ENCODE measurements at regions not wholly inside any gene's neighbourhood (a gene's known extent, or its start where the extent isn't known, plus 50 kb on each side); places are given as distances from the start of the nearest gene placed in this dataset.
A peak's percentile ranks its signal among the peaks of the same experiment; 100 is the strongest.

- H3K4me3 ChIP-seq (ENCODE audit: low read length), result no peak overlapping the region
- no peaks in the 10 kb centered on the region for H3K4me1 ChIP-seq (ENCODE audit: insufficient read depth, low read length)
- ChIA-PET POLR2A (no interaction called here), CTCF (no interaction called here)
- H3K27me3 Mint-ChIP-seq, result peaks cover 0 to 1% of the 10 kb centered on the region in 2 donors
- H3K36me3 ChIP-seq (ENCODE audit: insufficient read depth, low read length), result no peaks in the 10 kb centered on the region
- no peaks in the 10 kb centered on the region for H3K27me3 ChIP-seq (ENCODE audit: insufficient read depth, low read length, poor library complexity, severe bottlenecking)
- H3K4me1 Mint-ChIP-seq, result no peaks in the 10 kb centered on the region
- H3K4me3 Mint-ChIP-seq, result no peak overlapping the region
- H3K9me3 Mint-ChIP-seq, result peaks cover 0 to 12% (median 3%) of the 10 kb centered on the region in 5 donors
- no peak overlapping the region for H3K27ac Mint-ChIP-seq
- H3K36me3 Mint-ChIP-seq, result no peaks in the 10 kb centered on the region
- H3K9me3 ChIP-seq (ENCODE audit: low read length), result no peaks in the 10 kb centered on the region
- no peak for DNase-seq
- no peak overlapping the region for H3K27ac ChIP-seq (ENCODE audit: low read depth, low read length)
Measured at GRCh38 chr18:11425211-11425610, 184.2 kb upstream of the SLC35G4 start.

DNA sequence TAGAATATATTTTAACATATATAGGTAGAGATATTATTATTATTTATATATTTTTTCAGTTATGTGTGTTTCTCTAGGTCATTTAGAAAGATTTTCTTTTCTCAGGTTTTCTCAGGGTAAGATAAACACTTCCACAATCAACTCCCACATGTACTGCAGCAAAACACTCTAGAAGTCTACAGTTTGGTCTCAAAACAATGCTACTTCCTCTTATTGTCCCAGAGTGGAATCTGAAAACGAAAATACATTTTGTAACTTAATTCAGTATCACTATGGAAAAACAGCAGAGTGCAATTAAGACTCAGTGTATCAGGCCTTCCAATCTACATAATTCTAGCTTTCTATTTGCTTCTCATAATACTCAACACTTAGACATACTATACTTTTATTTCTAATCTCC, 190.1 kb upstream of the SLC35G4 start:
- Histone ChIP-seq H3K27me3 (ENCODE audit: insufficient read depth, low read length, poor library complexity, severe bottlenecking) (no peaks in the 10 kb centered on the region), H3K4me3 (ENCODE audit: low read length) (no peak overlapping the region), H3K9me3 (ENCODE audit: low read length) (no peaks in the 10 kb centered on the region), H3K27ac (ENCODE audit: low read depth, low read length) (no peak overlapping the region), H3K4me1 (ENCODE audit: insufficient read depth, low read length) (no peaks in the 10 kb centered on the region), H3K36me3 (ENCODE audit: insufficient read depth, low read length) (no peaks in the 10 kb centered on the region)
- CTCF ChIA-PET, result no interaction called here
- no peaks in the 10 kb centered on the region for H3K36me3 Mint-ChIP-seq
- POLR2A ChIA-PET, result no interaction called here
- no peak for DNase-seq
- no peak overlapping the region for H3K4me3 Mint-ChIP-seq
- H3K4me1 Mint-ChIP-seq, result no peaks in the 10 kb centered on the region
- no peak overlapping the region for H3K27ac Mint-ChIP-seq
- H3K27me3 Mint-ChIP-seq, result peaks cover 0 to under 1% of the 10 kb centered on the region in 2 donors
- peaks cover 0 to 12% (median 6%) of the 10 kb centered on the region in 5 donors for H3K9me3 Mint-ChIP-seq

DNA sequence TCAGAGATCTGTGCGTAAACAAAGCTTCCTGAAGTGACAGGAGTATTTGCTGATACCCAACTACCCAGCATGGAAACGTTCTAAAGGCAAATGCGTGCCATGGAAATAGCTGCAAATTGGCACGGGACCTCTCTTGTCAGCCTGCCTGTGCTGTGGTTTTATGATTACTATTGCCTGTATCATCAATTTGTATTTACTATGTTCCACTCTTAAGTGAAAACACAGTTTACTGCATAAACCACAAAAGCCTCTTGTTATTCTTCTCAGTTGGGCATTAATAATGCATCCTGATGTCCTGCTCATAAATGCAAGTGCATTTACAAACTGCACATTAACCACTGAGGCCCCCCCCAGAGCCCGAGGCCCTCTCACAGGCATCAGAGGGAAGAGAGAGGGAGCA, 196.6 kb upstream of the SLC35G4 start:
- no peak overlapping the region for H3K4me3 Mint-ChIP-seq
- Histone ChIP-seq H3K36me3 (ENCODE audit: insufficient read depth, low read length) (no peaks in the 10 kb centered on the region), H3K4me3 (ENCODE audit: low read length) (no peak overlapping the region), H3K27me3 (ENCODE audit: insufficient read depth, low read length, poor library complexity, severe bottlenecking) (no peaks in the 10 kb centered on the region), H3K9me3 (ENCODE audit: low read length) (no peaks in the 10 kb centered on the region), H3K4me1 (ENCODE audit: insufficient read depth, low read length) (no peaks in the 10 kb centered on the region), H3K27ac (ENCODE audit: low read depth, low read length) (no peak overlapping the region)
- H3K27me3 Mint-ChIP-seq, result peaks cover 0 to 7% of the 10 kb centered on the region in 2 donors
- no peaks in the 10 kb centered on the region for H3K36me3 Mint-ChIP-seq
- ChIA-PET POLR2A (no interaction called here), CTCF (no interaction called here)
- DNase-seq, result no peak
- H3K27ac Mint-ChIP-seq, result no peak overlapping the region
- H3K4me1 Mint-ChIP-seq, result no peaks in the 10 kb centered on the region
- peaks cover 0 to 12% (median 0%) of the 10 kb centered on the region in 5 donors for H3K9me3 Mint-ChIP-seq

DNA sequence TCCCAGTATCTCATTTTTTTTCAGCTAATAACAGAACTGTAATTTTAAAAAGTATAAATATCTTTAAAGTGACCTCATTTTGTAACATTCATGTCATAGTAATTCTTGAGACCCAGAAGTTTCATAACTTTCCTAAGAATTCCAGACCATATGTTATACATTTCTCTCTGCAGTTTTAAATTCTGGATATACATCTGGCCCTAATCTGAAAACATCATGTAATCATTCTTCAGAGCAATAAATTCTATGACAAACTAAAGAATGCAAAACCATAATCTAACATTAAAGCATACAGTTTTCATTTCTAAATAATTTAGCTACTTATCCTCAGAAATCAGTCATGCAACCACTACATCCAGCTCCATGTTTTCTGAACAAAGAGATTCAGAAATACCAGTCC, 198.3 kb upstream of the SLC35G4 start:
- no peak overlapping the region for H3K27ac Mint-ChIP-seq
- Histone ChIP-seq H3K36me3 (ENCODE audit: insufficient read depth, low read length) (no peaks in the 10 kb centered on the region), H3K4me1 (ENCODE audit: insufficient read depth, low read length) (no peaks in the 10 kb centered on the region), H3K4me3 (ENCODE audit: low read length) (no peak overlapping the region), H3K27me3 (ENCODE audit: insufficient read depth, low read length, poor library complexity, severe bottlenecking) (no peaks in the 10 kb centered on the region), H3K27ac (ENCODE audit: low read depth, low read length) (no peak overlapping the region), H3K9me3 (ENCODE audit: low read length) (no peaks in the 10 kb centered on the region)
- POLR2A ChIA-PET, result no interaction called here
- DNase-seq, result no peak
- CTCF ChIA-PET, result no interaction called here
- H3K4me1 Mint-ChIP-seq, result no peaks in the 10 kb centered on the region
- no peak overlapping the region for H3K4me3 Mint-ChIP-seq
- H3K9me3 Mint-ChIP-seq, result peaks cover 0 to 6% (median 0%) of the 10 kb centered on the region in 5 donors
- H3K27me3 Mint-ChIP-seq, result peaks cover 0 to 7% of the 10 kb centered on the region in 2 donors
- no peaks in the 10 kb centered on the region for H3K36me3 Mint-ChIP-seq

- Histone ChIP-seq H3K4me3 (ENCODE audit: low read length) (no peak overlapping the region), H3K36me3 (ENCODE audit: insufficient read depth, low read length) (no peaks in the 10 kb centered on the region), H3K9me3 (ENCODE audit: low read length) (no peaks in the 10 kb centered on the region), H3K27me3 (ENCODE audit: insufficient read depth, low read length, poor library complexity, severe bottlenecking) (no peaks in the 10 kb centered on the region), H3K27ac (ENCODE audit: low read depth, low read length) (no peak overlapping the region), H3K4me1 (ENCODE audit: insufficient read depth, low read length) (no peaks in the 10 kb centered on the region)
- Mint-ChIP-seq H3K36me3 (no peaks in the 10 kb centered on the region), H3K27ac (no peak overlapping the region), H3K4me3 (no peak overlapping the region), H3K4me1 (no peaks in the 10 kb centered on the region), H3K27me3 (peaks cover 0 to 1% of the 10 kb centered on the region in 2 donors), H3K9me3 (peaks cover 0 to 4% (median 0%) of the 10 kb centered on the region in 5 donors)
- DNase-seq, result no peak
- CTCF ChIA-PET, result no interaction called here
- POLR2A ChIA-PET, result no interaction called here
Measured at GRCh38 chr18:11408555-11409065, 200.8 kb upstream of the SLC35G4 start.

GRCh38 chr18:11407940-11408339, 201.5 kb upstream of the SLC35G4 start:
- Mint-ChIP-seq H3K9me3 (peaks cover 0 to 8% (median 0%) of the 10 kb centered on the region in 5 donors), H3K4me3 (peak overlapping the region in 1 of 7 donors; percentile 28), H3K36me3 (no peaks in the 10 kb centered on the region), H3K27me3 (no peaks in the 10 kb centered on the region), H3K27ac (no peak overlapping the region), H3K4me1 (no peaks in the 10 kb centered on the region)
- H3K27ac ChIP-seq (ENCODE audit: low read depth, low read length), result no peak overlapping the region
- no peak for DNase-seq
- H3K36me3 ChIP-seq (ENCODE audit: insufficient read depth, low read length), result no peaks in the 10 kb centered on the region
- H3K4me3 ChIP-seq (ENCODE audit: low read length), result no peak overlapping the region
- H3K27me3 ChIP-seq (ENCODE audit: insufficient read depth, low read length, poor library complexity, severe bottlenecking), result no peaks in the 10 kb centered on the region
- H3K4me1 ChIP-seq (ENCODE audit: insufficient read depth, low read length), result no peaks in the 10 kb centered on the region
- ChIA-PET CTCF (no interaction called here), POLR2A (no interaction called here)
- H3K9me3 ChIP-seq (ENCODE audit: low read length), result no peaks in the 10 kb centered on the region

DNA sequence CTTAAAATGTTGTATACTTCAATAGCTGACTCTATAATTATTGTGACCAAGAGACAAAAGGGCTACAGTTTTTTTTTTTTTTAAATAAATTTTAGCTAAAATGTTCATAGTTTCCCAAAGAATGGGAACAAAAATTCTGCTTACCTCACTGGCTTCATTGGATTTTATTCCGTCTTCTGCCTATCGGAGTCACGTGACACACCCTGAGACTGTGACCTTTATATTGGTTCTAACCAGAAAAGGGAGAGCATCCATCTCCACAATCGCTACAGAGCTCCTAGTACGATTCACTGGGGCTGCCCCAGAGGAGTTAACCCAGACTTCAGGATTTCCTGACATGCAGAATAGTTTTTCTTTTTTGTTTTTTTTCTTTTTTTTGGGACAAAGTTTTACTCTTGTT, 203.6 kb upstream of the SLC35G4 start:
- Mint-ChIP-seq H3K4me1 (no peaks in the 10 kb centered on the region), H3K36me3 (no peaks in the 10 kb centered on the region), H3K27ac (no peak overlapping the region), H3K27me3 (no peaks in the 10 kb centered on the region), H3K4me3 (no peak overlapping the region), H3K9me3 (peaks cover 0 to 4% (median 0%) of the 10 kb centered on the region in 5 donors)
- no peak for DNase-seq
- Histone ChIP-seq H3K4me3 (ENCODE audit: low read length) (no peak overlapping the region), H3K27ac (ENCODE audit: low read depth, low read length) (no peak overlapping the region), H3K4me1 (ENCODE audit: insufficient read depth, low read length) (no peaks in the 10 kb centered on the region), H3K9me3 (ENCODE audit: low read length) (no peaks in the 10 kb centered on the region), H3K27me3 (ENCODE audit: insufficient read depth, low read length, poor library complexity, severe bottlenecking) (no peaks in the 10 kb centered on the region), H3K36me3 (ENCODE audit: insufficient read depth, low read length) (no peaks in the 10 kb centered on the region)
- POLR2A ChIA-PET, result no interaction called here
- CTCF ChIA-PET, result no interaction called here

DNA sequence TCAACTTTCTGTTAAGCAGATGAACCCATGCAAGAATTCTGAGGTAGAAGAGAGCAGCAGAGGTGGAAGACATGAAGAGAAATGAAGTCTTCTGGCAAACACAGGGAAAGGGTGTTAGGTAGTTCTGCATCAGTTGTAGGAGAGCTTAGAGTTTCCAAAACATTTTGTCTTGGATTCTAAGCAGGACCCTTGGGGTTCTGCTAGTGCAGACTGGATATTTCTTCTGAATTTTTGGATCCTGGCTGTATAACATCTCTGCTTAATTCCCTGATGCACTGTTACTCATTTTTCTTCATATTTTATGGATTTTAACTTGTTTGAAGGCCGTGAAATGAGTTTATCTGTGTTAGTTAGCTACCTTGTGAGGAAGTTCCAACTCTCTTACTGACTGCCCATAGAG, 208.7 kb upstream of the SLC35G4 start:
- no peaks in the 10 kb centered on the region for H3K4me1 ChIP-seq (ENCODE audit: insufficient read depth, low read length)
- no peaks in the 10 kb centered on the region for H3K9me3 ChIP-seq (ENCODE audit: low read length)
- Mint-ChIP-seq H3K36me3 (no peaks in the 10 kb centered on the region), H3K4me1 (no peaks in the 10 kb centered on the region), H3K9me3 (peaks cover 0 to 4% (median 0%) of the 10 kb centered on the region in 5 donors), H3K27ac (no peak overlapping the region), H3K4me3 (no peak overlapping the region), H3K27me3 (no peaks in the 10 kb centered on the region)
- DNase-seq, result no peak
- no peak overlapping the region for H3K4me3 ChIP-seq (ENCODE audit: low read length)
- no peak overlapping the region for H3K27ac ChIP-seq (ENCODE audit: low read depth, low read length)
- H3K27me3 ChIP-seq (ENCODE audit: insufficient read depth, low read length, poor library complexity, severe bottlenecking), result no peaks in the 10 kb centered on the region
- ChIA-PET CTCF (no interaction called here), POLR2A (no interaction called here)
- no peaks in the 10 kb centered on the region for H3K36me3 ChIP-seq (ENCODE audit: insufficient read depth, low read length)

GRCh38 chr18:11398625-11399024, 210.8 kb upstream of the SLC35G4 start:
- CTCF ChIA-PET, result no interaction called here
- POLR2A ChIA-PET, result no interaction called here
- no peak for DNase-seq

More at GRCh38 chr18:11398625-11399024, 210.8 kb upstream of the SLC35G4 start:
- no peaks in the 10 kb centered on the region for H3K4me1 ChIP-seq (ENCODE audit: insufficient read depth, low read length)
- H3K27me3 Mint-ChIP-seq, result no peaks in the 10 kb centered on the region
- no peak overlapping the region for H3K27ac Mint-ChIP-seq
- no peaks in the 10 kb centered on the region for H3K36me3 Mint-ChIP-seq
- H3K9me3 Mint-ChIP-seq, result peaks cover 0 to 8% (median 0%) of the 10 kb centered on the region in 5 donors
- H3K27ac ChIP-seq (ENCODE audit: low read depth, low read length), result no peak overlapping the region
- no peak overlapping the region for H3K4me3 Mint-ChIP-seq
- H3K36me3 ChIP-seq (ENCODE audit: insufficient read depth, low read length), result no peaks in the 10 kb centered on the region
- no peaks in the 10 kb centered on the region for H3K9me3 ChIP-seq (ENCODE audit: low read length)
- no peaks in the 10 kb centered on the region for H3K4me1 Mint-ChIP-seq
- H3K4me3 ChIP-seq (ENCODE audit: low read length), result no peak overlapping the region
- H3K27me3 ChIP-seq (ENCODE audit: insufficient read depth, low read length, poor library complexity, severe bottlenecking), result no peaks in the 10 kb centered on the region
